Caco-2 (cell line): ENCODE measurements at regions not wholly inside any gene's neighbourhood (a gene's known extent, or its start where the extent isn't known, plus 50 kb on each side); places are given as distances from the start of the nearest gene placed in this dataset.
"Not testable (repeated sequence)": the region's sequence is repeated elsewhere in the genome, so short reads cannot be mapped to it uniquely, and the experiment has no call there.

Source experiments
- BruUV-seq: library from RNA; stranded (reverse); fragments of 400-500 nt; replicated peaks from 2 replicates; lab custom pipeline; 2021; lab: Mats Ljungman, UMichigan
- CTCF ChIA-PET: fragments of 300-600 bp; sonication (Branson Sonifier 250); formaldehyde crosslinking; loops from one replicate; lab custom pipeline; 2022; ENCODE audit warnings: antibody characterized with exemption; lab: Charles Lee
- POLR2A ChIA-PET: fragments of 300-600 bp; sonication (Branson Sonifier 250); formaldehyde crosslinking; loops from one replicate; lab custom pipeline; 2022; ENCODE audit warnings: antibody characterized with exemption; lab: Charles Lee
- DNase-seq, 2 experiments: peaks; one replicate each; pipeline versions ENCODE4 v3.0.0 to v3.0.0-alpha.2; 2020 to 2022
- H3K27me3 ChIP-seq: replicated peaks from 2 replicates; pipeline ENCODE4 v1.6.0; 2011; ENCODE audit warnings: low read length; ENCODE audit not compliant: control insufficient read depth, insufficient read depth
- H3K36me3 ChIP-seq: 2 replicates; pipeline ENCODE4 v1.5.1; 2011; ENCODE audit warnings: low read length; ENCODE audit not compliant: control insufficient read depth, insufficient read depth
- H3K4me1 ChIP-seq: fragments of 250-450 bp; sonication (Bioruptor Pico); 2 replicates; pipeline ENCODE4 v1.5.1; 2020; ENCODE audit warnings: mild to moderate bottlenecking
- H3K4me3 ChIP-seq: 2 replicates; pipeline ENCODE4 v1.5.1; 2011; ENCODE audit warnings: low read depth, mild to moderate bottlenecking, control low read depth, low read length
- H3K9me3 ChIP-seq: fragments of 250-450 bp; sonication (Bioruptor Pico); 2 replicates; pipeline ENCODE4 v1.5.1; 2020; ENCODE audit warnings: mild to moderate bottlenecking, moderate library complexity
- H3K27ac Mint-ChIP-seq: one replicate; pipeline ENCODE4 v1.8.0; 2022; ENCODE audit warnings: mixed read lengths; ENCODE audit not compliant: unreplicated experiment
- H3K27me3 Mint-ChIP-seq: one replicate; pipeline ENCODE4 v1.8.0; 2022; ENCODE audit warnings: mixed read lengths; ENCODE audit not compliant: insufficient read depth, unreplicated experiment
- H3K36me3 Mint-ChIP-seq: one replicate; pipeline ENCODE4 v1.8.0; 2022; ENCODE audit warnings: mild to moderate bottlenecking, mixed read lengths; ENCODE audit not compliant: insufficient read depth, unreplicated experiment
- H3K4me1 Mint-ChIP-seq: one replicate; pipeline ENCODE4 v1.8.0; 2022; ENCODE audit warnings: low read depth, mixed read lengths; ENCODE audit not compliant: unreplicated experiment
- H3K4me3 Mint-ChIP-seq: one replicate; pipeline ENCODE4 v1.8.0; 2022; ENCODE audit warnings: mild to moderate bottlenecking, moderate library complexity, mixed read lengths; ENCODE audit not compliant: unreplicated experiment
- H3K9me3 Mint-ChIP-seq: one replicate; pipeline ENCODE4 v1.8.0; 2022; ENCODE audit warnings: mixed read lengths; ENCODE audit not compliant: unreplicated experiment
- CTCF ChIP-seq, 2 experiments: fragments of 200-600 bp in 1 of 2; IDR thresholded peaks; 1 replicate in 1 of 2; 2 replicates in 1 of 2; pipeline versions ENCODE4 v1.5.1 to v1.8.0; 2011 to 2022; ENCODE audit warnings: antibody characterized with exemption in 1 of 2, control low read depth in 1 of 2, inconsistent platforms in 1 of 2, low read depth in 1 of 2, low read length in 1 of 2, mild to moderate bottlenecking in 1 of 2, moderate library complexity in 1 of 2; ENCODE audit not compliant: insufficient read depth in 1 of 2, severe bottlenecking in 1 of 2, unreplicated experiment in 1 of 2
- intact Hi-C: fragments of 100-400 bp; cut with micrococcal nuclease; formaldehyde crosslinking; loops from one replicate; pipeline ENCODE4 v1.10.0; 2022; ENCODE audit not compliant: unreplicated experiment

- BruUV-seq: no TSS peak
- ChIA-PET CTCF (no interaction called here), POLR2A (no interaction called here)
- Mint-ChIP-seq H3K27me3 (peaks cover 5% of the 10 kb centered on the region), H3K27ac (no peak overlapping the region), H3K9me3 (no peaks in the 10 kb centered on the region), H3K4me3 (no peak overlapping the region), H3K36me3 (no peaks in the 10 kb centered on the region), H3K4me1 (no peaks in the 10 kb centered on the region)
- Histone ChIP-seq H3K27me3 (no peaks in the 10 kb centered on the region), H3K4me3 (no peak overlapping the region), H3K9me3 (no peaks in the 10 kb centered on the region), H3K36me3 (no peaks in the 10 kb centered on the region), H3K4me1 (0 out of 2 replicates have a peak, but pooled peaks cover 4% of the 10 kb centered on the region)
- intact Hi-C loops: no loop called here
- DNase-seq: no peak
- TF ChIP-seq CTCF (IDR thresholded peaks at IDR 0.05; ENCODE audit: insufficient read depth in 1 of 2, low read depth in 1 of 2, low read length in 1 of 2, severe bottlenecking in 1 of 2, unreplicated experiment in 1 of 2): no peak
Measured at GRCh38 chr12:62009445-62009844, 250.8 kb upstream of the USP15 start.

- H3K4me3 Mint-ChIP-seq, H3K27me3 Mint-ChIP-seq, H3K36me3 ChIP-seq, H3K9me3 ChIP-seq, H3K4me1 ChIP-seq, CTCF ChIA-PET, H3K27me3 ChIP-seq, POLR2A ChIA-PET, H3K27ac Mint-ChIP-seq, BruUV-seq, H3K36me3 Mint-ChIP-seq, H3K9me3 Mint-ChIP-seq, intact Hi-C loops, DNase-seq, H3K4me3 ChIP-seq, H3K4me1 Mint-ChIP-seq: not testable (repeated sequence)
Measured at GRCh38 chr12:62010331-62010906, 249.8 kb upstream of the USP15 start.

- H3K36me3 ChIP-seq, BruUV-seq, H3K27ac Mint-ChIP-seq, H3K9me3 Mint-ChIP-seq, DNase-seq, H3K4me3 ChIP-seq, H3K4me1 Mint-ChIP-seq, POLR2A ChIA-PET, H3K36me3 Mint-ChIP-seq, H3K4me1 ChIP-seq, H3K9me3 ChIP-seq, H3K27me3 ChIP-seq, H3K4me3 Mint-ChIP-seq, H3K27me3 Mint-ChIP-seq, CTCF ChIA-PET, intact Hi-C loops: not testable (repeated sequence)
Measured at GRCh38 chr12:62010973-62011372, 249.2 kb upstream of the USP15 start.

GRCh38 chr12:62014330-62014729 is 245.9 kb upstream of the USP15 start:
- TF ChIP-seq CTCF (IDR thresholded peaks at IDR 0.05; ENCODE audit: insufficient read depth in 1 of 2, low read depth in 1 of 2, low read length in 1 of 2, severe bottlenecking in 1 of 2, unreplicated experiment in 1 of 2): no peak
- Mint-ChIP-seq H3K27ac (no peak overlapping the region), H3K36me3 (no peaks in the 10 kb centered on the region), H3K27me3 (peaks cover 2% of the 10 kb centered on the region), H3K4me1 (no peaks in the 10 kb centered on the region), H3K9me3 (no peaks in the 10 kb centered on the region), H3K4me3 (no peak overlapping the region)
- intact Hi-C loops: no loop called here
- H3K4me3 ChIP-seq: no peak overlapping the region
- no peaks in the 10 kb centered on the region for H3K27me3 ChIP-seq
- no peaks in the 10 kb centered on the region for H3K36me3 ChIP-seq
- no TSS peak for BruUV-seq
- H3K4me1 ChIP-seq: no peaks in the 10 kb centered on the region
- DNase-seq: no peak
- POLR2A ChIA-PET: no interaction called here
- CTCF ChIA-PET: no interaction called here
- no peaks in the 10 kb centered on the region for H3K9me3 ChIP-seq
